DMS153 treated with DMSO at 0.1 percent for 48 hours (cell line): ENCODE measurements at regions not wholly inside any gene's neighbourhood (a gene's known extent, or its start where the extent isn't known, plus 50 kb on each side); places are given as distances from the start of the nearest gene placed in this dataset.
A peak's percentile ranks its signal among the peaks of the same experiment; 100 is the strongest.
"Not testable (repeated sequence)": the region's sequence is repeated elsewhere in the genome, so short reads cannot be mapped to it uniquely, and the experiment has no call there.

Source experiments
- DNase-seq: peaks from one replicate; lab custom pipeline; 2025; ENCODE audit not compliant: unreplicated experiment; lab: John Stamatoyannopoulos, UW

GRCh38 chr2:58629545-58630119 is 388.5 kb upstream of the FANCL start:
- no peak for DNase-seq

DNA sequence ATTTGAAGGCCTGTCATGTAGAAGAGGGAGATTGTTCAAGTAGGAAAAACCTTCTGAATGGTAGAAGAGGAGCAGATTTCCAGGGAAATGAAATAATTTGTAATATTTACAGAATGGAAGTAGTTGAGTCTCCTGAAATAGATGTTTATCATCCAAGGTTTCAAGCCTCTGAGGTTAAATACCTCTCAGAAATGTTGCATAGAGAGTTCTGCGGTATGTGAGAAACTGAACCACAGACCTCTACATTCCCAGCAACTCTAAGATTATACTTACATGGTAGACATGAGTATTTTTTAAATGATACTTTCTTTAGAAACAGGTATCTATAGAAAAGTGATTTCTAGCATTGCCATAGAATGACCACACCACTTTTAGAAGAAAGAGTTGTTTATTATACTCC is 379.8 kb upstream of the FANCL start:
- DNase-seq, result no peak

- DNase-seq, result no peak
These were observed 379.0 kb upstream of the FANCL start for GRCh38 chr2:58620093-58620492.

DNA sequence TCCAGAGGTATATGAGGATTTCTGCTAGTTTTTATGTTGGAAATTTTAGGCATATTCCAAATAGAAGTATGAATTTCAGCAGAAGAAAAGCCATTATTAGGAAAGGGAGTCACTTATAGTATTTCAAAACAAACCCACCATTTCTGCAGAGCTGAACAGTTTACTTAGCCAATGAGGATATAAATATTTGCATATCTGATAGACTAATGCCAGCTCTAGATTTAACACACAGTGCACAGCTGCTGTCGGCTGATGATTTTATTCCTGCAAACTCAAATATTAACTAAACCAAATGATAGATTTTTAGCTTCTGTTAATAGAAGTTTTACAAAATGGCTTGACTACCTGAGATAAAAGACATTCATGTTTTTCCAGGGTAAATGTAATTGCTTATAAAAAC is 375.8 kb upstream of the FANCL start:
- DNase-seq, result no peak

- no peak for DNase-seq
These were observed 373.1 kb upstream of the FANCL start for GRCh38 chr2:58614219-58614618.

- no peak for DNase-seq
These were observed 371.8 kb upstream of the FANCL start for GRCh38 chr2:58612973-58613372.

GRCh38 chr2:58609326-58609725 is 368.2 kb upstream of the FANCL start:
- DNase-seq, result no peak

DNA sequence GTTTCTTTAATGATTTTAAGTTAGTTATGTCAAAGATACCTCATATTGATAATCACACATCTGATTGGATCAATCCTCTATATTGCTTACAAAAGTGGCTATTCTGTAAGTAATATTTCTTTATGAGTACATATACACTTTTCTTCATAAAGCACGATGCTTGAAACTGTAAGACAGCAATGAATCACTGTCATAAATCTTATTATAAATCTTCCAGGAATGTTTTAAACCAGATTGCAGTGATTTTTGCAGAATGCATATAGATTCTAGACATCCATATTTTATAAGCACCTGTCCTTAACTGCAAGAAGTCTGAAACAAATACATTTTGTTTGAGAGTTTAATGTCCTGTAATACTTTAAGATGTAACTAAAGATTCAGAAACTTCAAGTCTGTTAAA is 367.0 kb upstream of the FANCL start:
- DNase-seq, result no peak

GRCh38 chr2:58607448-58607847 is 366.3 kb upstream of the FANCL start:
- DNase-seq, result no peak

DNA sequence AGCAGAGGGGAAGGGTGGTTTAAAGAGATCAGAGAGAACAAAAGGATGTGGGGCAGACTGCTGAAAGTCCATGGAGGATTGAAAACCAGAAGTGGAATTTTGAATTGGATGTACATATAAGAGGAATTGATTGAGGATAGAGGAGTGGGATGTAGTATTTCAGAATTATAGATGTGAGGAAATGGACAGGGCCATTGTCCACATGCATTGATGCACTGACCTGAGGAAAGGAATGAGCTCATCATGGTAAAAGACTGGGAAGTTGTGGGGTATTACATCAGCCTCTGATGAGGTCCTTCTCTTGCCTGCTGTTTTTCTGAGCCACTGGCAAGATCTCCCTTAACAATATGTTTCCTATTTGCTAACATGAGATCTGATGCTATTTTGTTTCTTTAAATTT is 365.7 kb upstream of the FANCL start:
- DNase-seq, result no peak

DNA sequence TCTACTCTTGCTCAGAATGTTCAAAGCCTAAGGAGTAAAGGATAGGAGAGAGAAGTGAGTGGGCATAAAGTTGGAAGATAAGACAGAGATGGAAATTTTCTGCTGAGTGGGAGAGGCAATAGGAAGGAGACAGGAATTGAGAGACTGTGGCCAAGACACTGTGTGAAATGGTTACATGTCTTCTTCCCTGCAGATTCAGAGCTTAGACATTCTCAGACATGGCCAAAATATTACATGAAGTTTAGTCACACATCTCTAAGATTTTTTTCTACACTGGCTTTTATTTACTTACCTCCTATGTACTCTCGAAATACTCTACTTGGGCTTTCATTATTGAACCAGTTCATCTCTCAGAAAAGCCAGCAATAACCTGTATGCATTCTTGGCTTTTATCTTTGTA is 363.0 kb upstream of the FANCL start:
- DNase-seq, result no peak

DNA sequence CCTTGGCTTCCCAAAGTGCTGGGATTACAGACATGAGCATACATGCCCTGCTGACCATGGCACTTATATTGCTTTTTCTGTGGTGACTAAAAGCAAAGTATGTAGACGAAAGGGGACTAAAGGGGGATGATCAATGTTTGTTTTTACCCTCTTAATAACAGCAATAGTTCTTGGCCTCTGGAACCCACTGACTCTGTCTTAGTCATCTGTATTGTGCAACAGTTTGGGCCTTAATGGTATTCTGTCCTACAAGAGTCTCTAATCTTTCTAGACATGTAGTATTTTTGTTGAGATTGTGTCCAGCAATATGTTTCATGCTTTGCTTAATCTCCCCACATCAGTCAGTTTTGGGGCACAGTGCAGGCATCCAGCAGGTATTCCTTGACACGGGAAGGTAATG is 359.9 kb upstream of the FANCL start:
- no peak for DNase-seq

GRCh38 chr2:58598171-58598570 is 357.0 kb upstream of the FANCL start:
- no peak for DNase-seq

DNA sequence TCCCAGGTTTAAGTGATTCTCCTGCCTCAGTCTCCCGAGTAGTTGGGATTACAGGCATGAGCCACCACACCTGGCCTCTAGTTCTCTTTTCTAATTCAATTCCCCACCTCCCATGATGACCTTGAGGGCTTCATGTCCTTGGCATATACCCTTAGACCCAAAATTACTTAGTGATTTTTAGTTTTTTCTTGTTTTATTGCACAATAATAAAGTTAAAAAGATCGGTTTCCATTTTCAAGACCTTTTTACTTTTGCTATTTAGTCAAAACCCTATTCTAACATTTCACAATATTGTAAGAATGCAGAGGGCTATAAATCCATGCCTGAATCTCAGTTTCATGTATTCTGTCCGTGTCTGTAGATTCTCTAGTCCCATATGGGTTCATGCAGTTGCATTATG is 354.6 kb upstream of the FANCL start:
- no peak for DNase-seq

DNA sequence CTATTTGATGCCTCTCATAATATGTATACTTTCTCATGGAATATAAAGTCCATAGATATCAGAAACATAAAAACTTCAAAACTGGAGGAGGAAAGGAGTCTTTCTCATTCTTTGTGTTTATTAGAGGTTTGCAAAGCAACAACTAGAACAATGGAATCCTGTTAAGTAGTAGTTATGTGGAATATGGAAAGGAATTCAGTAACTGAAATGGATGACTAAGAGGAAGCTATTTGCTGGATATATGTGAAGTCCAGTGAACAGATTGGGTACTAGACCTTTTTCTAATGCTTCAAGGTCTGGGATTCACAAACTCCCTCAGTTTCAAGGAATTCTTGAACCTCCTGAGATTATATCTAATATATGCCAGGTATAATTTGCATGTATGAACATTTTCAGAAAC is 353.6 kb upstream of the FANCL start:
- DNase-seq, result no peak

GRCh38 chr2:58594175-58594574 is 353.1 kb upstream of the FANCL start:
- DNase-seq, result no peak

GRCh38 chr2:58586178-58586577 is 345.1 kb upstream of the FANCL start:
- DNase-seq, result not testable (repeated sequence)

DNA sequence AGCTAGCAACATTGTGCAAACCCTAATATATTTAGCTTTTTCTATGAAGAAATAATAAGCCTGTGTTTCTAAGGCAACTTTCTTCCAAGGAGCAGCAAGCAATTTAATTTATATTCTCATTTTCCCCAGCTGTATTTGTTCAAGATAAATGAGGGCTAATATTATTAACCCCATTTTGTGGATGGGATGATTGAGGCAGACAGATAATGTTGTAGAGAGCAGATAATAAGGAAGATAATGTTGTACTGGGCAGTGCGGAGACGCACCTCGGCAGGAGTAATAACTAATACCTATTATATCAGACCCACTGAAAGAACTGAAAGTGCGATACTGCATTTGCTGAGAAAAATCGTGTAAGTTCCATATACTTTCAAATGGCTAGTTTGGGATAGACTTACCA is 344.1 kb upstream of the FANCL start:
- no peak for DNase-seq

GRCh38 chr2:58584606-58585118 is 343.5 kb upstream of the FANCL start:
- no peak for DNase-seq

DNA sequence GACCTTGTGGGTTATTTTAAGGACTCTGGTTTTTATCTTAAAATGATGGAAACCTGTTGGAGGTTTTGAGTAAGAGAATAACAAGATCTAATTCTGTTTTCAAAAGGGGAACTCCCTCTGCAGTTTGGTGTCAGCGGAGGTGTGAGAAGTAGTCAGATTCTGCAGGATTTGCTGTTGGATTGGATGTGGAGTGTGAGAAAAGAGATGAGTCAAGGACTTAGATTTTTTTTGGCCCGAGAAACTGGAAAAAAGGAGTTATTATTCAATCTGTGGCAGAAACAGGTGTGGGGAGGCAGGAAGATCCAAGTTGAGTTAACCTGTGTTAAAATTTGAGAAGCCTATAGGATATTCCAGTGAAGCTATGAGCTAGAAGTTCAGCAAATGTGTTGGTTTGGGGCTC is 337.2 kb upstream of the FANCL start:
- DNase-seq, result no peak

DNA sequence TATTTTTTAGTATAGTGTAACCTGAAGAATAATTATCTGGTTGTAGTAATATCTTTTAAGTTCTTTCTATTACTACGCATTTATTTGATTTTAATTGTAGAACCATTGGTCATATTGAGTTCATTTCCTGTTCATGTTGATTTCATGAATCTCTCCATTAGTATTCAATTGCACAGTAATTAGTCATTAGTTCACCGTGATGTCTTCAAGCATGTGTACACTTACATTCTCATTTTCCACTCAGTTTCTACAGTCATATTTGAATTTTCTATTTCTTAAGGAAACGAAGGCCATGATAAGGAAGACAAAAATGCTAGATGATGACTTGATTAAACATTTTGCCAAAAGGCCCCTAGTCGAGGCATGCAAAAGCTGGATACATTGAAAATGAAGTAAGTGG is 333.7 kb upstream of the FANCL start:
- no peak for DNase-seq

GRCh38 chr2:58572731-58573130 is 331.6 kb upstream of the FANCL start:
- DNase-seq, result no peak

GRCh38 chr2:58571181-58571852 is 330.2 kb upstream of the FANCL start:
- peak; percentile 74 for DNase-seq
